Left forelimb (tissue), 1 donor: ENCODE measurements at regions not wholly inside any gene's neighbourhood (a gene's known extent, or its start where the extent isn't known, plus 50 kb on each side); places are given as distances from the start of the nearest gene placed in this dataset.
A peak's percentile ranks its signal among the peaks of the same experiment; 100 is the strongest.
"Not testable (repeated sequence)": the region's sequence is repeated elsewhere in the genome, so short reads cannot be mapped to it uniquely, and the experiment has no call there.

Experiments
- DNase-seq: peaks from one replicate; pipeline ENCODE4 v3.0.0-alpha.2; 2018; ENCODE audit warnings: low spot score

DNA sequence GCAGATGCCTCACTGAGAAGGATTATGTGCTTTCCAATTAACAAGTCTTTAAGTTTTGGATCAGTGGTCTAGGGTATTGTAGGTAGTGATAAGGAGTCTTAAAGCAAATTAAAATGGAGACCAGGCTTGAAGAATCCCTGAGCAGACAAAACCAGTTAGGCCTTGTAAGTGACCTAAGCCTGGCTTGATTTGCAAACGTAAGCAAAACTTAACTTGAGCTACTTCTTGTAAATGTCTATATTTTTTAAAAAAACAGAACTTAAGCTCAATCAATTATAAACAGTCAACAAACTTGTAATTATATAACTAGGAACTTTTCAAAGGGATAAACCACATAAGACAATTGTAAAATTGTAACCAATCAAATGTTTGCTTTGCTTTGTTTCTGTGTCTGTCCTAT, 72.7 kb upstream of the NALF2 start:
- no peak for DNase-seq

DNA sequence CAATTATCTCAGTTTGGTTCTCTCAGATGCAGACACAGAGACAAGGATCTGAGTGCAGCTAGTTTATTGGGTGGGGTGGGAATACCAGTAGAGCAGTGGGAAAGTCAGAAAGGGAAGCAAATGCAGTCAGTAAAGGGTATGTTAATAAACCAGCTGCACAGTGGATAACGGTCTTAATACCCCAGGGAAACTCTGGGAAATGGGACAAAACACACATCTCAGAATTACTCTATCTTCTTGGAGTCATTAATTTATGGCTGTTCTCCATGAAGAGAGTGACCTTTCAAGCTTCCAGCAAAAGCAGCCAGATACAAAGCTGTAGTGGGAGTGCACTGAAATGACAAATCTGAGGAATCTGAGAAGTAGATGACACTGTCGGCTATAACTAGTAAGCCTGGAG, 73.3 kb upstream of the NALF2 start:
- DNase-seq, result no peak

DNA sequence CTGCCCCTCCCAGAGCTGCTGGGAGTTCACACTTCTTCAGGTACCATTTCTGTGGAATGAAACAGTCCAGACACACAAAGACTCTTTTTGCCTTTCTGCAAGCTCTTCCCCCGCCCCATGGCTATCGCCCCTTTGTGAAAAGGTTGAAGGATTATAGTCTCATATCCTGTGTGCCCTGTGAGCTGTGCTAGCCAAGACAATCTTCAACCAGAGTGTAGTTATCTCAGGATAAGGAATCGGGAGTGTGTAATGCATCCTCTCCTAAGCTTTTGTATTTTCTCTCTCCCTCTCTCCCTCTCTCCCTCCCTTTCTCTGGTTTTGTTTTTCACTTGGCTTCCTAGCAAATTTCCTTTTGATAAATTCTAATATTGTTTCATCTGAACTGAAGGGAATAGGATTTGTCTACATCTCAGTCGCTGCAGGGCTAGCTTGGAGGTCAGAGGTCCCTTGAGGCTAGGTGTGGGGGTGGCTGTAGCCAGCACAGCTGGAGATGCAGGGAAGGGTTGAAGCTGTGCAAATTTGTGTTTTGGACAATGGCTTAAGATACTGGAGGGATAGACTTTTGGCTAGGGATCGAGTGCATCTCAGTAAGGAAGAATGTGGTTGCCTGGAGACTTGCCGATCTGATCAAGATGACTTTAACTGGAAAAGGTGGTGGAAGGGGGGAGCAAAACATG, 74.6 kb upstream of the NALF2 start:
- DNase-seq, result no peak

DNA sequence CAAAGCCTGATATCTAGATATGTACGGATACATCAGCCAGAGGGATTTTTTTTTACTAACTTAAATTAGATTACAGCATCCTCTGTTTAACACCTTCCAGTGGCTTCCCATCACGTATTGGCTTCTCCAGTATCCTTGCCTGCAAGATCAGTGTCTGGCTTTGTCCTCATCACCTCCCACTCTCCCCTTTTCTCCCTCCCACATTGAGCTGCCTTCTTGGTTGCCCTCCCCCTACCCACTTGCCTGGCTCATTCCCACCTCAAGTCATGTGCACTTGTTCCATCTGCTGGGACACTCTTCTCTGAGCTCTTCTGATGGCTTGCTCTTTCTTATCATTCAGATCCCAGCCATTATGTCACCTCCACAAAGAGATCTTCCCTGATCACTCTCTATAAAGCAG, 75.9 kb upstream of the NALF2 start:
- DNase-seq, result no peak

DNA sequence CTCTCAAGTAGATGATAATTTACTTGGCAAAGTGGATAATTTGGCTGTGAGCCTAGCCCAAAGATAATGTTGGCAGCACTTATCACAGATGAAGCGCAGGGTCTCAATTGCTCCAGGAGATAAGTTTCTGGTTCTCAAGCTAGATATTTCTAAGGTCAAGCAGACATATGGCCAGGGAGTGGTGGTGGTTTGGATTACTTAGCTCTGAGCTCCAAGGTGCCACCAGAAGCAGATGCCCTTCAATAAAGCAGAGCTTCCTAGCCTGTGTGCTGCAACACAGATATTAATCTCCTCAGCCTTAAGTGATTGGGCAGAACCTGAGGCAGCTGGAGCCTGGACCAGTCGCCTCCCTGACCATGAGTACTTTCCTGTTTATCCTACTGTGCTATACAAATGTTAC, 79.2 kb upstream of the NALF2 start:
- DNase-seq, result no peak

DNA sequence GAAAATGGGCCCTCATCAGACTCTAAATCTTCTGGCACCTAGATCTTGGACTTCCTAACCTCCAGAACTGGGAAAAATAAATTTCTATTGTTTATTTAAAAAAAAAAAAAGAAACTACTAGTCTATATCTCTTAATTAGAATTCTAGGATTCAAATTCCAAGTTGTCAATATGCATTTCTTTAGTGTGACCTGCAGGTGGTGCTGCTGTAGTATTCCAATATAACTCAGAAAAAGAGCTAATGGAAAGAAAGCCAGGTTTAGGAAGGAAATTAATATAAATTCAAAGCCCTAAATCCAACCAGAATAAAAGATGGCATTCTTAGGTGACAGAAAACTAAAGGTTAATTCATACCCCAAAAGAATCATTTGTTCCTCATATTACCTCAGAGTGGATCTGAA, 80.0 kb upstream of the NALF2 start:
- no peak for DNase-seq

DNA sequence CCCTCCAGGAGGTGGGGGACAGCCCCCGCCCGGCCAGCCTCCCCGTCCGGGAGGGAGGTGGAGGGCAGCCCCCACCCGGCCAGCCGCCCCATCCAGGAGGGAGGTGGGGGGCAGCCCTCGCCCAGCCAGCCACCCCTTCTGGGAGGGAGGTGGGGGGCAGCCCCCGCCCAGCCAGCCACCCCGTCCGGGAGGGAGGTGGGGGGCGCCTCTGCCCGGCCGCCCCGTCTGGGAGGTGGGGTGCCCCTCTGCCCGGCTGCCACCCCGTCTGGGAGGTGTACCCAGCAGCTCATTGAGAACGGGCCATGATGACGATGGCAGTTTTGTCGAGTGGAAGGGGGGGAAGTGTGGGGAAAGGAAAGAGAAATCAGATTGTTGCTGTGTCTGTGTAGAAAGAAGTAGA, 81.9 kb upstream of the NALF2 start:
- not testable (repeated sequence) for DNase-seq

DNA sequence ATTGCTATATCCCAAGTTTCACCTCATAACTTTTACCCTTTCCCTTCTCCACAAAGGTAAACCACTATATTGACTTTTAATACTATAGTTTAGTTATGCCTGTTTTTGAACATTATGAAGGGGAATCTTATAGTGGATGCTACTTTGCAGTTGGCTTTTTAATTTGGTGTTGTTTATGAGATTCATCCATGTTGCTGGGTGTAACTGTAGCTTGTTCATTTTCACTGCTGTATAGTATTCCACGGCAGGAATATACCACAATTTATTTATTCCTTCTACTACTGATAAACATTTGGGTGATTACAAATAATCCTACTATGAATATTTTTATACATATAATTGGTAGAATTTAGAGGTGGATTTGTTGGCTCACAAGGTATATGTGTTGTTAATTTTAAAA, 88.4 kb upstream of the NALF2 start:
- DNase-seq, result no peak

DNA sequence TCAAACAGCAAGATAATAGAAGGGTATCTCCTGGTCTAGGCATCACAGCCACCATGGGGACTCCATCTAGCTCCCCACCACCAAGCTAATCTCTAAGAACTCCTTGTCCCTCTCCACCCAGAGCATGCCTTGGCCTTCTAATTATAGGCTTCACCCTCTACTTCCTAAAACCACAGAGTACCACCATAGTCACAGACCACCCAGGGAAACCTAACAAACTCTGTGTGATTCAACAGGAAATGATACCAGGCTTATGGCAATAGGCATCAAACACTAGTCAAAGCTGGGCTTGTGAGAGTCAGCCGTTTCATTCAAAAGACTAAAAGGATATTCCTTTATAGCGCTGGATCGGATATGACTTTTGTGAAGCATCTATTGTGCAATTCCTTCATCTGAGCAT, 91.5 kb upstream of the NALF2 start:
- DNase-seq, result no peak

DNA sequence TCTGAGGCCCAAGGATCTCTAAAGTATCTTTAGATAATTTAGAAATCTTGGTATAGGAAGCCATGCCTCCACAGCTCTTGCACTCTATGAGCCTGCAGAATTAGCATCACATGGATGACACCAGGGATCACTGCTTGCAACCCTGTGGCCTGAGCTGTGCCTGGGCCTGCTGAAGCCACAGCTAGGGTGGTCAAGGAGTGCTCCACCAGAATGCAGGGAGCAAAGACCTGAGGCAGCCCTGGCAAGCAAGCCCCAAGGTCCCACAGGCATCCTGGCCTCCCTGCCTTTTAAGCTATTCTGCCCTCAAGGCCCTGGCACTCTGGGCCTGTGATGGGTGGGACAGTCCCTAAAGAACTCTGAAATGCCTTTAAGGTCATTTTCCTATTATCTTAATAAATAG, 105.2 kb upstream of the NALF2 start:
- no peak for DNase-seq

DNA sequence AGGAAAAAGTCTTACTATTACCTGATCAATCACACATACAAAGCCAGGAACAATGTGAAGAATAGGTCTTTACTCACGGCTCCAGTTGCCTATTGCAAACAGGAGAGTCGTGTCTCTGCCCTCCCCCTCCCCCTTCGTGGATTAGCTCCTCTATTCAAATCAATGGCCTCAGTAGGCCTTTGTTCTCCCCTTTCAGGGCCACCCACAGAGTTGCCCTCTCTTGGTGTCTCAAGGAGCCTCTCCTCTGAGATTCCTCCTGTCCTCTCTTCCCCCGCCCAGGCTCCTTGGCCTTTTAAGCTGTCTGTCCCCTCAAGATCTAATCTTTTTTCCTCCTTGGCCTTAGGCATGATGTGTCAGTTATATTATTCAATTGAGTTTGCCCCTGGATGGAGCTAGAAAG, 107.2 kb upstream of the NALF2 start:
- DNase-seq, result no peak

DNA sequence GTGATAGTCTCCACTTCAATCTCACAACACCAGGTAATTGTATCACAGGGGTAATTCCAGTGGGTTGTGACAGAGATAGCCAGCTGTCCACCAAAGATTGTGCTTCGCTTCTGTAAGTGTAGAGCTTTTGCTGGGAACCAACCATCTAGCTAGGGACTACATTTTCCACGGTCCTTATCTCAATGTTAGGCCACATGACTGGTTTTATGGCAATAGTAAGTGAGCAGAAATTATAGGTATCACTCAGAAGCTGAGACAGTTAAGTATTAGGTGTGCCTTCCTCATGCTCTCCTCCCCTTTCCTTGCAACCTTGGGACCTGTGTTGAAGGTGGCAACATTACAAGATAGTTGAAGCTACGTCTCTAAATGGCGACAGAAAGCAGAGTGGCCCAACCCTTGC, 108.8 kb upstream of the NALF2 start:
- no peak for DNase-seq

DNA sequence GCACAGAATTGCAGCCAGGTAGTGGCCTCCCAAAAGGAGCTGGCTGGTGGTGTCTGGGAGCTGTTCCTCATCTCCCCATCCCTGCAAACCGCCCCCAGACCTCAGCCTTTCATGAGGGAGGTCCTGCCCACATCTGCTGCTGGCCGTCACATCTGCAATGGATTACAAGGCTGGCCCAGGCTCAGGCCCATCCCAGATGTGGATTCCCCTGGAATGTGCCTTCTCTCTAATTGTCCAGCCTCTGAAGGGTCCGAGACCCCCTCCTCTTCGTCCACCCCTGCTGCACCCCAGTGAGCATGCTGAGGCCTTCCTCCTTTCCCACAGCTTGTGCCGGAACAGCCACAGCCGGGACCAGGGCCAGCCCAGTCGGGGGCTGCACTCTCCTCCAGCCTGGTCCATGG, 115.0 kb upstream of the NALF2 start:
- peak; percentile 70 for DNase-seq

DNA sequence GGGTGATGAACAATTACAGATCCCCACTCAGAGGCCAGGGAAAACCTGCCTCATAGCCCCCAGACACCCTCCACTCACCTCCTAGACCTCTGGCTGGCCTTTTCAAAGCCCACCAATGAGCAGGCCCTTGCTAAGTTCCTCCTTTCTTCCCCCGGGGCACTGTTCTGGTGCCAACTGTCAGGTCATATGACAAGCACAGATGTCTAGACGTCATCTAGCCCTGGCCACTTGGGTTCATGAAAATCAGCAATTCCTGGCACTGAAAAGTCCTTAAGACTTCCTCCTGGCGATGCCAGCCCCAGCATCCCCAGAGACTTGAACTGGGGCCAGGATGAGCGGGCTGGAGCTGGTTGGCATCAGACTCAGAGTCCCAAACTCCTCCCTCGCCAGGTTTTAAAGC, 115.6 kb upstream of the NALF2 start:
- no peak for DNase-seq

DNA sequence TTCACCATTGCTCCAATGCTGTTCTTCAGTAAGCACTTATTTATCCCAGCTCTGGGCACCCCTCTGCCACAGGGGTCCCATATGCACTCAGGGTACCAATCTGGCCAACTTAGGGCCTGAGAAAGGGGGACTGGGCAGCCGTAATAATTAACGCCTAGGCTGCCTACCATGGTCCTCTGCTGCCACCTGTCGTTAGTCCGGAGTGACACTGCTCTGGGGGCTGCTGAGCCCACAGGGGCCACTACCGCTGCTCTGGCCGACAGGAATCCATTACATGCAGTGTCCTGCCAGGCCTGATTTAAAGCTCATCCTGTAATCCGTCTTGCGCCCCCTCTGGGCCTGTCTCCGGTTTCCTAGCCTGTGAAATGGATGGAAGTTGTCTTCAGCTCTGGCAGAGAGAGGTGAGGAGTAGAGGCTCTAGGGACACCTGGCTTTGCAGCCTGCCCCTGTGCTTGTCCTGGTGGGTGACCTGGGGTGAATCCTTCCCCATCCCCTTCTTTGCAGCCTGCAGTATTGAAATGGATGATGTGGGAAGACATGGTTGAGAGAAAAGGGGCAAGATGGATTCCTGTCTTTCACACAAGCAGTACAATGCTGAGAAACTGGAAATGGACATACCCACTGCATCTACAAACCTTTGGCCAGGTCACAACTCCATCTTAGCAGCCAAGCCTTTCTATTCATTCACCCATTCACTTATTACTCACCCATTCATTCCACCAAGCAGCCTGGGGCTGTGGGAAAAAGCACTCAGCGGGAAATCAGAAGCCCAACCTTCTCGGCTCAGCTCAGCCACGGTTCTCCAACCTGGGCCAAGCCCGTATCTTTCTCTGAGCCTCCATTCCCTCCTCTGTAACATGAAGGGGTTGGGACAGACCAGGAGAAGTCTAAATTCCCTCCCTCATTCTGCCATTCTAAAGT, 116.3 kb upstream of the NALF2 start:
- peak; percentile 73 for DNase-seq

DNA sequence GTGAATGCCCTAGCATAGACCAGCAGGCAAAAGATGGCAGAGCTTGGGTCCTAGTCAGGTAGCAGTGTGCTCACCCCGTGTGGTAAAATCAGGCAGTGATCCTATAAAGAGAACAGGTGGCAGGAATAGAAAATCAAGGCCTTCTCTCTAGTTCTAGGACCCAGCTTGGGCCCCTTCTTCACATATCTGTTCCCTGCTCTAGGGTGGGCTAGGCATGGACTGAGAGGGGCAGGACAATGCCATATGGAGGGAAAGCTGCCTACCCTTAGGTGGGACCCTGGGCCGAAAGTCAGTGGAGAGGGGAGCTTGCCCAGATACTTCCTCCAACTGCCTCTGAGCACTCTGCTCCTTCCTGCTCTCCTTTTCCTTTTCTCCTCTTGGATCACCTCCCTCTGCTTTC, 117.4 kb upstream of the NALF2 start:
- DNase-seq, result no peak

DNA sequence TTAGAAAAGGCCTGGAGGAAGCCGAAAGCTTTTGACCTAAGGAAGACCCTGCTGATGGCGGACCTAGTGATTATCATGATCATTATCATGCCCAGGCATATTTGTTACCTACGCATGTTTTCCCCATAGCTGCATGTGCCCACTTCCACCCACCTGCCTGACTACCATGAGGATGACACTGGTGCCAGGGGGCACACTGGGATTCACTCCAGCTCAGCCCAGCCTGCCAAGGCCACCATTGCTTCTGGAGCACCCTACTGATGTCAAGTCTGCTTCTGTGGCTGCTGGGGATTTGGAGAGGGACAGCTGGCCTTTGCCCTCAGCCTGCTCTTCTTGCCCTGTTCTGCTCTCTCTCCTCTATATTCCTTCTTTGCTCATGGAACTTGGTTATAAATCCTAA, 124.7 kb upstream of the NALF2 start:
- DNase-seq, result no peak

DNA sequence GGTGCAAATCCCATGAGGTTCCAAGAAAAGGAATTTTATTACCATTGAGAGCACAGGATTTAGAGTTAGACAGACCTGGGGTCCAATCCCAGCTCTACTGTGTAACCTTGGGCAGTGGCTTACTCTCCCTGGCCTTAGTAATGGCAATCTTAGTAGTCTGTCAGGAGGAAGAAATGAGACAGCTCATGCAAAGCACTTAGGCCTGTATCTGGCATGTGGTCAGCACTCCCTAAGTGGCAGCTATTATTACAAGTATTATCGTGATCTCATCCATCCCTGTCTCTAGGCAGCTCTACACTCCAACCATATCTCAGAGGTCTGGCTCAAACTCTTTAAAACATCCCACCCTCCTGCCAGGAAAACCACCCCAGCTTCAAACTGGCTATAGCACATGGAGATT, 129.6 kb upstream of the NALF2 start:
- DNase-seq, result no peak

DNA sequence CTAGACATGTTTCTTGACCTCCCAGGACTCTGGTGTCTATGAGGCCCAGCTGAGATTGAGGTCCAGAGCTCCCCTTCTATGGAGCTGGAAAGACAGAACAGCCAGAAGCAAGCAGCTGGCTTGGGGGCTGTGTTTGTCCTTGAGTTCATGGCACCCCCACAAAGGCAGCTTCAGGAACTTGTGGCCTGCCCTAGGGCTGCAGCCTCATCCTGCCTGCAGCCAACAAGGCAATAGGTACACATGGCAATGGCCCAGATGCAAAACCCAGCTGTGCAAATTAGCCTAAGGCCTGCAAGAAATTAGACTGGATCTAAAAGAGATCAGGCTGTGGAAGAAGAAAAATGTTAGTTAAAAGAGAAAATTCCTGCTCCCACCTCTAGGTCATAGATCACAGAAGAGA, 131.7 kb upstream of the NALF2 start:
- DNase-seq, result no peak

DNA sequence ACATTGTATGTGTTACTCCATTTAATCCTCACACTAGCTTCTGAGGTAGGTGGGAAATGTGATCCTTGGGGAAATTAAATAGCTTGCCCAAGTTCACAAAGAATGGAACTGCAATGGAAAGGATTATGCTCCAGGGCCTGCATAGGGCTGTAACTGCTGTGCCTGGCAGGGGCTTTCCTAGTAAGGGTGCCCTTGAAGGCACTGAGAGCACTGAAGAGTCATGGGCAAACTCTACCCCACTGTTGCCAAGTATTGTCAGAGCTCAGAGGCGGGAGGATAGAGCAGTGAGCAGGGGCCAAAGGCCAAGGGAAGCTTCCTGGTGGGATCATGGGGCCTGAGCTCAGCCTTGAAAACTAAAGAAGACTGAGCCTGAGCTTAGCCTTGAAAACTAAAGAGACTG, 133.0 kb upstream of the NALF2 start:
- no peak for DNase-seq

DNA sequence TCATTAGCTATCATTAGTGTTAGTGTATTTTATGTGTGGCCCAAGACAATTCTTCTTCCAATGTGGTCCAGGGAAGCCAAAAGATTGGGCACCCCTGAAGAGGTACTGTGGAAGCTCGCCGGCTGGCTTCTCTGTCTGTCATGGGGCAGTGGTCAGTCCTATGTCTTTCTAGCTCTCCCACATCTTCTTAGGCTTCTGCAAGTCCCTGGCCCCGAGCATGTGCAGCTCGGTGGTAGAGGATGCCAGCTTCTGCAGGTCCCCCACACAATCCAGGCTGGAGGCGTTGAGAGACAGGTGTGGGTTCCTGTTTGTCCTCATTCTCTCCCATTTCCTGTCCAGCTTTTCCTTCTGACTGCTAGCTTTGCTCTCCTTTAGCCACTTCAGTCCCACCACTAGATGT, 134.1 kb upstream of the NALF2 start:
- no peak for DNase-seq

DNA sequence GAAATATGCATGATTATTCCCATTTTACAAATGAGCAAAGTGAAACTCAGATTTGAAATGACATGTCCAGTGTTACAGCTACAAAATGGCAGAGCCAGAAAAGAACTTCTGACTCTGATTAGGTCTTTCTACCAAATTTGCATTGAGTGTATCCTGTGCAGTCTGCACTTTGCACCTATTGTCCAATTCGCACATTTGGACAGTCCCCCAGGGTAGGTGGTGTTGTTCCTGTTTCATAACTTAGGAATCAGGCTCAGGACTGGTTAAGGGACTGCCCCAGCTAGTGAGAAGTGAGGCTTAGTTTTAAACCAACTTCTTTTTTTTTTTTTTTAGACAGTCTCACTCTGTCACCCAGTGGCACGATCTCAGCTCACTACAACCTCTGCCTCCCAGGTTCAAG, 137.9 kb upstream of the NALF2 start:
- no peak for DNase-seq

DNA sequence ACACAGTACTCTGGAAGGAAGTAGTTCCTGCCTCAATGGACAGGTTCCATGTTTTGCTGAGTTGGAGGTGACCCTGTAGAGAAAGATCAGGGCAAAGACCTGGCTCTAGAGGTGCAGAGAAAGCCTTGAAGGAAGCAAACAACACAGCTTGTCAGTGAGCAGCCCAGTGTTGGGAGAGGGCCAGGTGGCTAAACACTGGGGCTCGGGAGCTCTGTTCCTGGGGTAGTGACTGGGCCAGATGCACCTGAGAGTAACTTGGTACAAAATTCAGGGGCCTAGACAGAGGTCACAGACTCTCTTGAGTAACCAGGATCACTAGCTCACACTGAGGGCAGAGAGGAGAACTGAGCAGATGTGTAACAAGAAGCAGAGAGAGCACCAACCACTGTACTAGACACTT, 138.4 kb upstream of the NALF2 start:
- no peak for DNase-seq

DNA sequence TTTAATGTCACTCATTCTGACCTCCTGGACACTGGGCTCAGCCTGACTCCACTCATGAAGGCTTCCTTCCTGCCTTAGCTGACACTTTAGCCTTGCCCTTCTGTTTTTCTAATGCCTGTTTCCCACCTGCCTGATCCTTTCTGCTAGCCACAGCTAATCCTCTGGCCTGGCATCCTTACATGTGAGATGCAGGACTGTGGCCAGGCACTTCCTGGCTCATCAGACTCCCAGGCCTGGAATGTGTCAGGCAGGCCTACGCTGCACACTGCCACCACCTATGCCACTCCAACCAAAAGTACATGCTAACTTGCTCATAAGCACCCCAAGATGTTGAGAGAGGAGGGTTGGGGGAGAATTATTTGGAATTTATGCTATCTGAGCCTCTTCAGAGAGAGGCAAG, 138.8 kb upstream of the NALF2 start:
- DNase-seq, result no peak
